ENCODE measurements at regions not wholly inside any gene's neighbourhood (a gene's known extent, or its start where the extent isn't known, plus 50 kb on each side); places are given as distances from the start of the nearest gene placed in this dataset.

GRCh38 chr1:98385652-98386051, 275.9 kb upstream of the SNX7 start:
- DNase-seq (ENCODE audit: low read depth in 3 of 3, low spot score in 1 of 3): no peak

- no peak for DNase-seq (ENCODE audit: low read depth in 3 of 3, low spot score in 1 of 3)
Measured at GRCh38 chr1:98384461-98385141, 276.9 kb upstream of the SNX7 start.

GRCh38 chr1:98382986-98383740, 278.4 kb upstream of the SNX7 start:
- DNase-seq (ENCODE audit: low read depth in 3 of 3, low spot score in 1 of 3): no peak

- DNase-seq (ENCODE audit: low read depth in 3 of 3, low spot score in 1 of 3): no peak
Measured at GRCh38 chr1:98382586-98382985, 278.9 kb upstream of the SNX7 start.

- DNase-seq (ENCODE audit: low read depth in 3 of 3, low spot score in 1 of 3): no peak
Measured at GRCh38 chr1:98374098-98374497, 287.4 kb upstream of the SNX7 start.

GRCh38 chr1:98373056-98373455, 288.5 kb upstream of the SNX7 start:
- DNase-seq (ENCODE audit: low read depth in 3 of 3, low spot score in 1 of 3): no peak

- no peak for DNase-seq (ENCODE audit: low read depth in 3 of 3, low spot score in 1 of 3)
Measured at GRCh38 chr1:98371764-98372163, 289.8 kb upstream of the SNX7 start.

GRCh38 chr1:98369463-98369862, 292.1 kb upstream of the SNX7 start:
- DNase-seq (ENCODE audit: low read depth in 3 of 3, low spot score in 1 of 3): no peak

- no peak for DNase-seq (ENCODE audit: low read depth in 3 of 3, low spot score in 1 of 3)
Measured at GRCh38 chr1:98368995-98369394, 292.5 kb upstream of the SNX7 start.

- DNase-seq (ENCODE audit: low read depth in 3 of 3, low spot score in 1 of 3): no peak
Measured at GRCh38 chr1:98367426-98367825, 294.1 kb upstream of the SNX7 start.

GRCh38 chr1:98366343-98366742, 295.2 kb upstream of the SNX7 start:
- DNase-seq (ENCODE audit: low read depth in 3 of 3, low spot score in 1 of 3): no peak

GRCh38 chr1:98364544-98364943, 297.0 kb upstream of the SNX7 start:
- no peak for DNase-seq (ENCODE audit: low read depth in 3 of 3, low spot score in 1 of 3)

- no peak for DNase-seq (ENCODE audit: low read depth in 3 of 3, low spot score in 1 of 3)
Measured at GRCh38 chr1:98360864-98361263, 300.7 kb upstream of the SNX7 start.

GRCh38 chr1:98355656-98356383, 305.7 kb upstream of the SNX7 start:
- DNase-seq (ENCODE audit: low read depth in 3 of 3, low spot score in 1 of 3): no peak

- DNase-seq (ENCODE audit: low read depth in 3 of 3, low spot score in 1 of 3): no peak
Measured at GRCh38 chr1:98352378-98352777, 309.1 kb upstream of the SNX7 start.

- no peak for DNase-seq (ENCODE audit: low read depth in 3 of 3, low spot score in 1 of 3)
Measured at GRCh38 chr1:98351561-98351960, 310.0 kb upstream of the SNX7 start.

GRCh38 chr1:98345417-98345816, 316.1 kb upstream of the SNX7 start:
- DNase-seq (ENCODE audit: low read depth in 3 of 3, low spot score in 1 of 3): no peak

GRCh38 chr1:98344731-98345130, 316.8 kb upstream of the SNX7 start:
- no peak for DNase-seq (ENCODE audit: low read depth in 3 of 3, low spot score in 1 of 3)

GRCh38 chr1:98342566-98342965, 319.0 kb upstream of the SNX7 start:
- no peak for DNase-seq (ENCODE audit: low read depth in 3 of 3, low spot score in 1 of 3)

- no peak for DNase-seq (ENCODE audit: low read depth in 3 of 3, low spot score in 1 of 3)
Measured at GRCh38 chr1:98340511-98340910, 321.0 kb upstream of the SNX7 start.

GRCh38 chr1:98336472-98337083, 324.9 kb upstream of the SNX7 start:
- no peak for DNase-seq (ENCODE audit: low read depth in 3 of 3, low spot score in 1 of 3)

GRCh38 chr1:98333936-98334335, 327.6 kb upstream of the SNX7 start:
- DNase-seq (ENCODE audit: low read depth in 3 of 3, low spot score in 1 of 3): no peak
